ENCODE measurements at regions not wholly inside any gene's neighbourhood (a gene's known extent, or its start where the extent isn't known, plus 50 kb on each side); places are given as distances from the start of the nearest gene placed in this dataset.

DNA sequence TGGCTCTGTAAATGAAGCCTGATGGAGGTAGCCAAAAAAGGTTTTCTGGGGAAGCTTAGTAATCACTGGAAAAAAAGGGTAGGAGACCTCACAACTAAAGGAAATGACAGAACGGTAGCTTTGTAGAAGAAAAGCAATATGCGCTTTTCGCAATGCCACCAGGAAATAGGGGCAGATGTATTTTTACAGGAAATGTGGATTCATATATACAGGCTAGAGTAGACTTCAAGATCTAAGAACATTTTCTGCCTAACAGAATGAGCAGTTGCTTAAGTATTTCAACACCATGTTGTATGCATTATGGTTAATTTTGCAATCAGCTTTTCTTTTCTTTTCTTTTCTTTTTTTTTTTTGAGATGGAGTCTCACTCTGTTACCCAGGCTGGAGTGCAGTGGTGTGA, 219.6 kb downstream of the CD83 start:
- no peak for TF ChIP-seq TCF4 (CRISPR knock-in tag; IDR thresholded peaks at IDR 0.05; ENCODE audit: borderline replicate concordance)
- TF ChIP-seq PPARA (CRISPR knock-in tag; IDR thresholded peaks at IDR 0.05; ENCODE audit: borderline replicate concordance) = no peak
- TF ChIP-seq ZNF70 (CRISPR knock-in tag; IDR thresholded peaks at IDR 0.05) = no peak
- TF ChIP-seq ZC3H10 (CRISPR knock-in tag; IDR thresholded peaks at IDR 0.05) = no peak
- TF ChIP-seq ISL1 (CRISPR knock-in tag; IDR thresholded peaks at IDR 0.05) = no peak
- TF ChIP-seq CSRNP3 (CRISPR knock-in tag; IDR thresholded peaks at IDR 0.05) = no peak
- no peak for TF ChIP-seq ZNF8 (CRISPR knock-in tag; IDR thresholded peaks at IDR 0.05)
- no peak for TF ChIP-seq BACH2 (CRISPR knock-in tag; IDR thresholded peaks at IDR 0.05; ENCODE audit: borderline replicate concordance)
- TF ChIP-seq SNAI2 (CRISPR knock-in tag; IDR thresholded peaks at IDR 0.05) = no peak
- TF ChIP-seq TSHZ2 (CRISPR knock-in tag; IDR thresholded peaks at IDR 0.05) = no peak
- no peak for ATAC-seq

- TF ChIP-seq ZC3H10 (CRISPR knock-in tag; IDR thresholded peaks at IDR 0.05) = no peak
- TF ChIP-seq, protein P1, sequence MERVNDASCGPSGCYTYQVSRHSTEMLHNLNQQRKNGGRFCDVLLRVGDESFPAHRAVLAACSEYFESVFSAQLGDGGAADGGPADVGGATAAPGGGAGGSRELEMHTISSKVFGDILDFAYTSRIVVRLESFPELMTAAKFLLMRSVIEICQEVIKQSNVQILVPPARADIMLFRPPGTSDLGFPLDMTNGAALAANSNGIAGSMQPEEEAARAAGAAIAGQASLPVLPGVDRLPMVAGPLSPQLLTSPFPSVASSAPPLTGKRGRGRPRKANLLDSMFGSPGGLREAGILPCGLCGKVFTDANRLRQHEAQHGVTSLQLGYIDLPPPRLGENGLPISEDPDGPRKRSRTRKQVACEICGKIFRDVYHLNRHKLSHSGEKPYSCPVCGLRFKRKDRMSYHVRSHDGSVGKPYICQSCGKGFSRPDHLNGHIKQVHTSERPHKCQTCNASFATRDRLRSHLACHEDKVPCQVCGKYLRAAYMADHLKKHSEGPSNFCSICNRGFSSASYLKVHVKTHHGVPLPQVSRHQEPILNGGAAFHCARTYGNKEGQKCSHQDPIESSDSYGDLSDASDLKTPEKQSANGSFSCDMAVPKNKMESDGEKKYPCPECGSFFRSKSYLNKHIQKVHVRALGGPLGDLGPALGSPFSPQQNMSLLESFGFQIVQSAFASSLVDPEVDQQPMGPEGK (CRISPR knock-in tag; IDR thresholded peaks at IDR 0.05; ENCODE audit: borderline replicate concordance) = no peak
- TF ChIP-seq RARB (CRISPR knock-in tag; IDR thresholded peaks at IDR 0.05) = no peak
- no peak for TF ChIP-seq CREB5 (CRISPR knock-in tag; IDR thresholded peaks at IDR 0.05; ENCODE audit: low read depth)
- no peak for TF ChIP-seq ARNTL (CRISPR knock-in tag; IDR thresholded peaks at IDR 0.05; ENCODE audit: borderline replicate concordance, low read depth)
- no peak for TF ChIP-seq ZFP3 (CRISPR knock-in tag; IDR thresholded peaks at IDR 0.05)
- no peak for TF ChIP-seq PPARA (CRISPR knock-in tag; IDR thresholded peaks at IDR 0.05; ENCODE audit: borderline replicate concordance)
- no peak for TF ChIP-seq ISL1 (CRISPR knock-in tag; IDR thresholded peaks at IDR 0.05)
- TF ChIP-seq OSR1 (CRISPR knock-in tag; IDR thresholded peaks at IDR 0.05) = no peak
- no peak for ATAC-seq
Measured at GRCh38 chr6:14339172-14339571, 221.6 kb downstream of the CD83 start.

- TF ChIP-seq ZFP3 (CRISPR knock-in tag; IDR thresholded peaks at IDR 0.05) (no peak), PPARA (CRISPR knock-in tag; IDR thresholded peaks at IDR 0.05; ENCODE audit: borderline replicate concordance) (no peak), ZNF565 (CRISPR knock-in tag; conservative IDR thresholded peaks at IDR 0.05; ENCODE audit: low read depth) (no peak), ZC3H10 (CRISPR knock-in tag; IDR thresholded peaks at IDR 0.05) (no peak), ARNTL (CRISPR knock-in tag; IDR thresholded peaks at IDR 0.05; ENCODE audit: borderline replicate concordance, low read depth) (no peak), TCF4 (CRISPR knock-in tag; IDR thresholded peaks at IDR 0.05; ENCODE audit: borderline replicate concordance) (no peak), ZFP30 (CRISPR knock-in tag; IDR thresholded peaks at IDR 0.05) (no peak), SNAI2 (CRISPR knock-in tag; IDR thresholded peaks at IDR 0.05) (no peak), RARB (CRISPR knock-in tag; IDR thresholded peaks at IDR 0.05) (no peak), BACH2 (CRISPR knock-in tag; IDR thresholded peaks at IDR 0.05; ENCODE audit: borderline replicate concordance) (no peak), TSHZ2 (CRISPR knock-in tag; IDR thresholded peaks at IDR 0.05) (no peak)
- ATAC-seq = no peak
Measured at GRCh38 chr6:14339711-14340584, 222.4 kb downstream of the CD83 start.
